Vagina (tissue), 2 donors: ENCODE measurements at regions not wholly inside any gene's neighbourhood (a gene's known extent, or its start where the extent isn't known, plus 50 kb on each side); places are given as distances from the start of the nearest gene placed in this dataset.

Source experiments
- CTCF ChIP-seq, 3 experiments: fragments of 450-650 bp in 2 of 3; fragments of 200-600 bp in 1 of 3; sonication (generic) in 1 of 3; IDR thresholded peaks; one replicate each; pipeline ENCODE4 v1.5.1; 2017 to 2019; ENCODE audit warnings: antibody characterized with exemption in 3 of 3, mild to moderate bottlenecking in 2 of 3, moderate library complexity in 2 of 3
- POLR2A ChIP-seq, 2 donors: fragments of 450-650 bp; IDR thresholded peaks; one replicate each; pipeline ENCODE4 v1.6.1; 2017; ENCODE audit warnings: antibody characterized with exemption in 2 of 2, mild to moderate bottlenecking in 2 of 2, moderate library complexity in 2 of 2
- POLR2AphosphoS5 ChIP-seq, 2 donors: sonication (generic); formaldehyde crosslinking; IDR thresholded peaks; one replicate each; pipeline ENCODE4 v1.9.0; 2017; ENCODE audit warnings: antibody characterized with exemption in 2 of 2, mild to moderate bottlenecking in 2 of 2, low read depth in 1 of 2; ENCODE audit not compliant: insufficient read depth in 1 of 2

- TF ChIP-seq POLR2A (IDR thresholded peaks at IDR 0.05) (no peak), CTCF (IDR thresholded peaks at IDR 0.05) (no peak), POLR2AphosphoS5 (IDR thresholded peaks at IDR 0.05; ENCODE audit: insufficient read depth in 1 of 2, low read depth in 1 of 2) (no peak)
Measured at GRCh38 chr14:88999137-88999536, 174.7 kb downstream of the TTC8 start.
